NCI-H460 (cell line): ENCODE measurements at regions not wholly inside any gene's neighbourhood (a gene's known extent, or its start where the extent isn't known, plus 50 kb on each side); places are given as distances from the start of the nearest gene placed in this dataset.
"Not testable (repeated sequence)": the region's sequence is repeated elsewhere in the genome, so short reads cannot be mapped to it uniquely, and the experiment has no call there.

Experiments used
- DNase-seq: peaks from one replicate; pipeline ENCODE4 v3.0.0-alpha.2; 2016; ENCODE audit warnings: low read depth; ENCODE audit errors: extremely low read depth

DNA sequence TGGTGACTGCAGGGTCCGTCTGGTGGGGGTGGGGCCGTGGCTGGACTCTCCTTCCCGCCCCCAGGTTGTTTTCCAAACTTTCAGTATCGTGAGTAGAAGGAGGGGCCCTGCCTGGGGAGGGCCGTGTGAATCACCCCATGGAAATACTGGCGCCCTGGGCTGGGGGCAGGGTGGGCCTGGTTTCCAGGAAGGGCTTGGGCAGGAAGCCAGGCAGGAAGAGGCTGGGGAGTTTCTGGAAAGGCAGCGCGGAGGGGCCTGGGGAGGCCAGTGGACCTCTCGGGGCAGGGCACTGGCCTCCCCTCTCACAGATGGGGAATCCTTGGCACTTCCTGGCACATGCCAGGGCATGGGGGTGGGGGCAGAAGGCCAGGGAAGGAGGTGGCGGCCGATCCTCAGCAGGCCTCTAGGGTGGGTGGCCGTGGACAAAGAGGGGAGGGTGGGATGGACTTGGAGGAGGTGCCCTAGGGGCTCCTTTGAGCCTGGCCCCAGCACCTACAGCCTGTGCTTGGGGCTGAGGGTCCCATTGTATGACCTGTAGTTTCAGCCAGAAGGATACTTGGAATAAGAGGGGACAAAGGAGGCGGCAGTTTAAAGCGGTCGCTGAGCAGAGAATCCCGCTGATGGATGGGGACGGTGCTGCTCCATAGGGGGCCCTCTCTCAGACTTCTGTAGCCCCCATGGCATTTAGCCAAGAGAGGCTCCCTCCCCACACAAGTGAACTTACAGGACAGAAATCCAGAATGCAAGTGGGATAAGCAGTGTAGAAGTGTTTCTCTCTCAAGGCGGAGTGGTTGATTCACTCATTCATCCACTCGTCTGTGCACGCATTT, 56.5 kb upstream of the GATA2 start:
- DNase-seq, result no peak

DNA sequence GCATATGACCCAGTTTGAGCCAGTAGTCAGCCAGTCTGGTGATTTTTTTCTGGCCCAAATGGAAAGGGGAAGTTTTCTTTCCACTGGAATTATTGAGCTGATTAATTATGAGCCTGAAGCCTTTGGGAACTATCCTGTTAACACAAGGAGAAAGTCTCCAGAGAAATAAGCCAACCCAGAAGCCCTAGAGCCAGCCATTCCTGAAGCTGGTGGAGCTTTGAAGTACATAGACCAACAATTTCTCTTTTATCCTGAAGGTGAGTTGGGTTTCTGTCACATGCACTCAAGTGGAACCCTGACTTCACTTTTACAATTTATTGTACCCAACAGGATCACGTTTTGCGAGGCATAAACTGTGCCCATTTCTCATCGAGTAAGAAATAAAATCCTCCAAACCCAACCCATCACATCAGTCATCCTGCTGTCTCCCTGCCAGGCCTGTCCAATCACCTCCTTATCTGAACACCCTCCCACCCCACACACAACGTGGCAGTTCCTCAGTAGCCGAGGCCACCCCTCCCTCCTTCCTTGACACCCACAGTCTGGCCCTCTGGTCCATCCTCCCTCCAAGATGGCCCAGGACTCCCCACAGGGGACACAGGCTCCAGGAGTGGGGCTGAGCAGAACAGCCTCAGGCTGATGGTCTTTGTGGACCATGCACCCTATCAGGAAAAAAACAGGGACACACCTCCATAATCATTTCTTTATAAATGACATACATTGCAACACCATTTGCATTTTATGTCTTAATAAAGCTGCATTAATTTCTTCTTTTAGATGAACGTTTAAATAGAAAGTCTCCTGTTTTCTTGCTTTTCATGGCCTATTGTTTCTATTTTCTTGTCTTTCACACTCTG, 55.7 kb upstream of the GATA2 start:
- DNase-seq, result no peak

- no peak for DNase-seq
Observed at GRCh38 chr3:128548021-128548420, 55.0 kb upstream of the GATA2 start.

DNA sequence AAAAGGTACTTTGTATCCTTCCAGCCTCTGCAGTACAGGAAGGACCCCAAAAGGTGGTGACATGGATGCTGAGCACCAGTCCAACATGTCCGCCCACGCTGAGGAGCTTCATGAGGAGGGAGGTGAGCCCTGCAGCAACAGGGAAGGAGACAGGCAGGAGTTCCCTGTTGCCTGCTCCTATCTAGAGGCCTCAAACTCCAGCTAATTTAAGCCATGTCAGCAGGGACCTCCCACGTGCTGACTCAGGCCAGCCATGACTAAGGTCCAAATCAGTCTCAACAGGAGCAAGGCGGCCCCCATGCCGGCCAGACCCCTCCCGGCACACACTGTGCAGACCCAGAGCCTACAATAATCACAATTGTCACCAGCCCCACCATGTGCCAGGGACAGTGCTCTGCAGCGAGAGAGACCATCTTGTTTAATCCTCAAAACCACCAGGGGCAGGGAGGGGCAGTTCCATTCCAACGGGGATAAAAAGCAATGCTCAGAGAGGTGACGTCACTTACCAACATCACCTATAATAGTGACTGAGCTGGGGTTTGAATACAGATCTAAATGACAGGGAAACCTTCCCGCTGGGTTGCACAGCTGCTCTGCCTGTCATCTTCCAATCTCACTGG, 54.5 kb upstream of the GATA2 start:
- no peak for DNase-seq

DNA sequence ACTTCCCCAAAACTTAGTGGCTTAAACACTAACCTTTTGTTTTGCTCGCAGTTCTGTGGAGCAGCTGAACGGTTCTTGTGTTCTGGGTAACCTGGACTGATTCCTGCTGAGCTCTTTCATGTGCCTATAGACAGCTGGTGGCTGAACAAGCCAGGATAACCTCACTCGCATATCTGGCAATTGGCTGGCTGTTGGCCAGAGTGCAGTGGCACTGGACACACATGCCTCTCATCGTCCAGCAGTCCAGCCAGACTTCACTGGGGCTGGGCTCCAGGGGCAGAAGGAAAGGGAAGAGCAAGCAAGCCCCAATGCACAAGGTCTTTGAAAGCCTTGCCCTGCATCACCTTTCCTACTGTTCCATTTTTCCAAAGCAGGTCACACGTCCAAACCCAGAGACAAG, 53.6 kb upstream of the GATA2 start:
- no peak for DNase-seq

- no peak for DNase-seq
Observed at GRCh38 chr3:128545120-128545752, 52.2 kb upstream of the GATA2 start.

GRCh38 chr3:128544190-128544589, 51.2 kb upstream of the GATA2 start:
- DNase-seq, result no peak

DNA sequence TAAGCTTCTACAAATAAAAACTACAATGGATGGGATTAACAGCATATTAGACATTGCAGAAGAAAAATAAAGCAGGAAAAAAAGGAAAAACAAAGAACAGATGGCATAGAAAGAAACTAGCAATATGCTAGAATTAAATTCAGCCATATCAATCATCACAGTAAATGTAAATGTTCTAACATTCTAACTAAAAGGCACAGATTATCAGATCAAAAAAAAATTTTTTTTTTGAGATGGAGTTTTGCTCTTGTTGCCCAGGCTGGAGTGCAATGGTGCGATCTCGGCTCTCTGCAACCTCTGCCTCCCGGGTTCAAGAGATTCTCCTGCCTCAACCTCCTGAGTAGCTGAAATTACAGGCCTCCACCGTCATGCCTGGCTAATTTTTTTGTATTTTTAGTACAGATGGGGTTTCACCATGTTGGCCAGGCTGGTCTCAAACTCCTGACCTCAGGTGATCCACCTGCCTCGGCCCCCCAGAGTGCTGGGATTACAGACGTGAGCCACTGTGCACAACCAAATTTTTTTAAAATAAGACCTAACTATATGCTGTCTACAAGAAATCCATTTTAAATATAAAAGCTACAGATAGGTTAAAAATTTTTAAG, 50.7 kb upstream of the GATA2 start:
- not testable (repeated sequence) for DNase-seq
